CD4-positive, alpha-beta T cell treated with Interleukin-15 for 1 hour (primary cell): ENCODE measurements at regions not wholly inside any gene's neighbourhood (a gene's known extent, or its start where the extent isn't known, plus 50 kb on each side); places are given as distances from the start of the nearest gene placed in this dataset.

ENCODE experiments used
- DNase-seq: peaks from one replicate; pipeline ENCODE4 v3.0.0-alpha.2; 2020

- no peak for DNase-seq
Measured at GRCh38 chr3:13266005-13266404, 154.1 kb downstream of the NUP210 start.

- DNase-seq, result no peak
Measured at GRCh38 chr3:13265507-13265906, 154.6 kb downstream of the NUP210 start.

GRCh38 chr3:13265016-13265415 lies 155.1 kb downstream of the NUP210 start:
- DNase-seq, result no peak

- DNase-seq, result no peak
Measured at GRCh38 chr3:13264468-13264795, 155.7 kb downstream of the NUP210 start.

GRCh38 chr3:13263770-13264467 lies 156.2 kb downstream of the NUP210 start:
- DNase-seq, result no peak

GRCh38 chr3:13262493-13263211 lies 157.5 kb downstream of the NUP210 start:
- DNase-seq, result no peak

GRCh38 chr3:13261892-13262291 lies 158.2 kb downstream of the NUP210 start:
- DNase-seq, result no peak

- DNase-seq, result no peak
Measured at GRCh38 chr3:13261104-13261830, 158.9 kb downstream of the NUP210 start.

- no peak for DNase-seq
Measured at GRCh38 chr3:13260259-13261103, 159.6 kb downstream of the NUP210 start.

- DNase-seq, result no peak
Measured at GRCh38 chr3:13259831-13260230, 160.3 kb downstream of the NUP210 start.

GRCh38 chr3:13258986-13259514 lies 161.1 kb downstream of the NUP210 start:
- no peak for DNase-seq

- DNase-seq, result no peak
Measured at GRCh38 chr3:13258280-13258679, 161.8 kb downstream of the NUP210 start.

GRCh38 chr3:13257666-13258065 lies 162.5 kb downstream of the NUP210 start:
- DNase-seq, result no peak

- no peak for DNase-seq
Measured at GRCh38 chr3:13256845-13257244, 163.3 kb downstream of the NUP210 start.

GRCh38 chr3:13254028-13254951 lies 165.8 kb downstream of the NUP210 start:
- no peak for DNase-seq

GRCh38 chr3:13253208-13253937 lies 166.7 kb downstream of the NUP210 start:
- DNase-seq, result no peak

- DNase-seq, result no peak
Measured at GRCh38 chr3:13252207-13252606, 167.9 kb downstream of the NUP210 start.

GRCh38 chr3:13251166-13251903 lies 168.8 kb downstream of the NUP210 start:
- no peak for DNase-seq

- DNase-seq, result no peak
Measured at GRCh38 chr3:13249664-13250390, 170.3 kb downstream of the NUP210 start.

GRCh38 chr3:13248640-13249039 lies 171.5 kb downstream of the NUP210 start:
- DNase-seq, result no peak
